Esophagus (tissue), 2 donors: ENCODE measurements at regions not wholly inside any gene's neighbourhood (a gene's known extent, or its start where the extent isn't known, plus 50 kb on each side); places are given as distances from the start of the nearest gene placed in this dataset.

Experiments used
- H3K27ac ChIP-seq, 2 donors: one replicate each; pipeline ENCODE4 v1.5.1; 2013; ENCODE audit warnings: low read depth in 2 of 2, mild to moderate bottlenecking in 2 of 2, inconsistent platforms in 1 of 2, low read length in 1 of 2, moderate library complexity in 1 of 2
- H3K27me3 ChIP-seq, 2 donors: one replicate each; pipeline ENCODE4 v1.6.1; 2013; ENCODE audit warnings: low read length in 2 of 2, control low read depth in 1 of 2, mild to moderate bottlenecking in 1 of 2; ENCODE audit not compliant: insufficient read depth in 2 of 2, control insufficient read depth in 1 of 2
- H3K36me3 ChIP-seq, 2 donors: one replicate each; pipeline ENCODE4 v1.6.1; 2013; ENCODE audit warnings: low read length in 1 of 2; ENCODE audit not compliant: control insufficient read depth in 2 of 2, insufficient read depth in 2 of 2
- H3K4me1 ChIP-seq, 2 donors: one replicate each; pipeline ENCODE4 v1.6.1; 2013; ENCODE audit warnings: low read length in 1 of 2; ENCODE audit not compliant: control insufficient read depth in 2 of 2, insufficient read depth in 2 of 2
- H3K4me3 ChIP-seq, 2 donors: one replicate each; pipeline ENCODE4 v1.5.1; 2013; ENCODE audit warnings: low read length in 2 of 2, mild to moderate bottlenecking in 2 of 2, low read depth in 1 of 2, moderate library complexity in 1 of 2
- H3K9me3 ChIP-seq, 2 donors: one replicate each; pipeline ENCODE4 v1.6.1; 2013; ENCODE audit warnings: mild to moderate bottlenecking in 2 of 2, low read depth in 1 of 2, low read length in 1 of 2, moderate library complexity in 1 of 2; ENCODE audit not compliant: control insufficient read depth in 2 of 2, insufficient read depth in 1 of 2
- WGBS, 2 donors: extraction: QIAGEN DNeasy Blood & Tissue Kit; methylation state at CpG; one replicate each; pipeline ENCODE4 v1.1.7; 2013; 5-methylcytosine and 5-hydroxymethylcytosine counted together
- donor health status: healthy with polysubstance abuse.
- donor health status: Bipolar disorder and iron deficiency.

DNA sequence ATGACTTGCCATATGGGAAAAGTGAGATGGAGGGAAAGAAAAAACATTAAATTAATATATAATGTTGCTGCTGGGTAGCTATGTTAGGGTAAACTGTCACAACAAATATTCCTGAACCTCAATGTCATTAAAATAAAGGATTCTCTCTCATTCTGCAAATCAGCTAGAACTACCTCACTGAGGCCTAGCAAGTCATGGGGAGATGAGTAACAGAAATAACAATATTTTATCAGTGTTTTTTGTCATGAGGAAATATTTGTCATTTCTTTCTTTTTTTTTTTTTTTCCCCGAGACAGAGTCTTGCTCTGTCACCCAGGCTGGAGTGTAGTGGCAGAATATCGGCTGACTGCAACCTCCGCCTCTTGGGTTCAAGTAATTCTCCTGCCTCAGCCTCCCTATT lies 1282.3 kb upstream of the NRXN1 start:
- WGBS, 2 donors, result 89 to 96% methylated on average over 3 of the region's 3 CpGs
- H3K36me3 ChIP-seq, result no peaks in the 10 kb centered on the region

DNA sequence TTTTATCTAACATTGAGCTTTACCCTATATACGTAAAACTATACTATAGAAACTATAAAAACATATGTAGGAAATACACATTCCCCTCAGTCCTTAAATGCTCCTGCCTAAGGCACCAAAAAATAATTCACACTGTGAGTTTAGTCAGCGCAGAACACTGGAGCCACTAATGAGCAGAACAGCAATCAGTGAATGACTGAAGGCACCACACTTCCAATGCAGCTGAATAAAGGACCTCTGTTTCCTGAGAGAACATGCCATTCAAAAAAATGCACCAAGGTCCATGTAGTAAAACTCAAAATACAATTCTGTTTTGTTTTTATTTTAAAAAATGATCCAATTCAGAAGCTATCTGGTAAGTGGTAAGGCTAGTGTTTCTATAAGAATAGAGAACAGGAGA lies 1280.6 kb upstream of the NRXN1 start:
- H3K36me3 ChIP-seq, result no peaks in the 10 kb centered on the region
- no peak overlapping the region for H3K4me3 ChIP-seq
- H3K27me3 ChIP-seq, result no peaks in the 10 kb centered on the region
- WGBS, 2 donors, result 87 to 88% methylated on average over 2 of the region's 2 CpGs
- peaks cover 0 to 2% of the 10 kb centered on the region in 2 donors for H3K9me3 ChIP-seq
- no peaks in the 10 kb centered on the region for H3K4me1 ChIP-seq
- H3K27ac ChIP-seq, result no peak overlapping the region

More for the DNA sequence above, 1282.3 kb upstream of the NRXN1 start:
- Histone ChIP-seq H3K27me3 (no peaks in the 10 kb centered on the region), H3K4me1 (no peaks in the 10 kb centered on the region), H3K4me3 (no peak overlapping the region), H3K9me3 (peaks cover 0 to 2% of the 10 kb centered on the region in 2 donors), H3K27ac (no peak overlapping the region)

DNA sequence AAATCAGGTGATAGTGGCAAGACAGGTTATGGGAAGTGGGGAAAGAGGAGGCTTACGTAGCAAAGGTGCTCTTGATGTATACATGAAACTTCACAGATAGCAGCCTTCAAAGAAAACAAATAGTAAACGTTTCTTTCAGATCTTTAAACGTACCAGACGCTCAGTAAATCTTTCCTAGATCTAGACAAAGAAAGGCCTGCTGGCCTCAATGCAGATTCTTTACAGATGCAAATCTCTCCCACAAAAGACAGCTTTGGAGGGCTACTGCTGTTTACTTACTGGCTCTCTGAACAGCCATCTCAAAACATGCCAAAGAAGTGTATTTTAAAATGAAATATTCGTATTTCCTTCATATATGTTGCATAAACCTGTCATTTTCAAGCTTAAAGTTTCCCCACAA lies 1279.9 kb upstream of the NRXN1 start:
- Histone ChIP-seq H3K4me1 (no peaks in the 10 kb centered on the region), H3K27ac (no peak overlapping the region), H3K4me3 (no peak overlapping the region), H3K27me3 (no peaks in the 10 kb centered on the region), H3K36me3 (no peaks in the 10 kb centered on the region), H3K9me3 (peaks cover 0 to 2% of the 10 kb centered on the region in 2 donors)
- 37 to 38% methylated on average over 5 of the region's 5 CpGs for WGBS, 2 donors

DNA sequence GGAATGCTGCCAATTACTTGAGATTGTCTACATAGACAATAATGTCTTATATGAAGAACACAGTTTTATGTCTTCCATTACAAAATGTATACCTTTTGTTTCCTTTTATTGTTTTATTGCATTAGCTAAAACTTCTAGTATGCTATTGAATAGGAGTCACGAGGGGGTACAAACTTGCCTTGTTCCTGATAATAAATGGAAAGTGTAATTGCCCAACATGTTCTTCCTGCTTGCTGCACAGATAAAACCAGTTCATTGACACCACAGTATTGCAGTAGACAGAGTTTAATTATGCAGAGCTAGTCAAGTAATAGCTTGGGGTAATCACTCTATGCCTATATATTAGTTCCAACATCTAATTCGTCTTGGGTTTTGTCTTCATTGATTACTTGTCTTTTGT lies 1276.2 kb upstream of the NRXN1 start:
- no peak overlapping the region for H3K27ac ChIP-seq
- H3K36me3 ChIP-seq, result no peaks in the 10 kb centered on the region
- no peaks in the 10 kb centered on the region for H3K4me1 ChIP-seq
- H3K4me3 ChIP-seq, result no peak overlapping the region
- WGBS, 2 donors, result 49 to 54% methylated on average over 2 of the region's 2 CpGs
- no peaks in the 10 kb centered on the region for H3K27me3 ChIP-seq
- H3K9me3 ChIP-seq, result peaks cover 3 to 7% of the 10 kb centered on the region in 2 donors

DNA sequence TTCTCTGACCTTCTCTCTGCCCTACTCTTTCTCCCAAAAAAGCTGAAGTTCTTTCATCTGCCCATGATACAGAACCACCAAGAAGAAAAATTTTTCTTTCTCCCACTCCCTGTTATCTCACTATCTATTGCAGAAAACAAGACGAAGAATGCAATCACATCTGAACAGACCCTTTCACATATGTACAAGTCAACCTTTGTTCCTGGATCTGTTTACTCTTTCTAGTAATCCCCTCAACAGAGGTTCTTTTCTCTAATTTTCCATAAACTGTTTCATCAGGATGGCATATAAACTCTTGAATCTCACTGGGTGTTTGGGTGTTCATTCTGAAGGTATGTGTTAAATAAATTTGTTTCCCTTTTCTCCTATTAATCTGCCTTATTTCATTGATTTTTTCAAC lies 1262.7 kb upstream of the NRXN1 start:
- Histone ChIP-seq H3K9me3 (no peaks in the 10 kb centered on the region), H3K27me3 (no peaks in the 10 kb centered on the region), H3K4me1 (no peaks in the 10 kb centered on the region), H3K36me3 (no peaks in the 10 kb centered on the region), H3K27ac (no peak overlapping the region), H3K4me3 (no peak overlapping the region)
- 49 to 52% methylated on average over 1 of the region's 1 CpG for WGBS, 2 donors

DNA sequence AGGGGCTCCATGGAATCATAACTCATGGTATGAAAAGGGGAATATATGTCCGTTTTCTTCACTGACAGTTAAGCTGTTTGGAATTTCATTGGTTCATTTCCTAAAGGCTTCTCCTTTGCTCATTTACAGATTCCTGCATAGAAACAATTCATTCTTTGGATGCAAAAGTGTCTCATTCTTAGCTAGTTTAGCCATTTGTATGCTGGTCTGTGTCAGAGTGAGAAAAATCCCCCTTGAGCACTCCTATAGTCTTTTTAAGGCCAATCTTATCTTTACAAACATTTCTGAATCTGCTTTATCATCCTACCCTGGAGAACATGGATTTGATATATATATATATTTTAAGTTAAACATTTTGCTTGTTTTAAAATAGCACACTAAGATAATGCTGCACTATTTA lies 1260.9 kb upstream of the NRXN1 start:
- WGBS, 2 donors, result 73 to 91% methylated on average over 1 of the region's 1 CpG
- Histone ChIP-seq H3K9me3 (no peaks in the 10 kb centered on the region), H3K36me3 (no peaks in the 10 kb centered on the region)

DNA sequence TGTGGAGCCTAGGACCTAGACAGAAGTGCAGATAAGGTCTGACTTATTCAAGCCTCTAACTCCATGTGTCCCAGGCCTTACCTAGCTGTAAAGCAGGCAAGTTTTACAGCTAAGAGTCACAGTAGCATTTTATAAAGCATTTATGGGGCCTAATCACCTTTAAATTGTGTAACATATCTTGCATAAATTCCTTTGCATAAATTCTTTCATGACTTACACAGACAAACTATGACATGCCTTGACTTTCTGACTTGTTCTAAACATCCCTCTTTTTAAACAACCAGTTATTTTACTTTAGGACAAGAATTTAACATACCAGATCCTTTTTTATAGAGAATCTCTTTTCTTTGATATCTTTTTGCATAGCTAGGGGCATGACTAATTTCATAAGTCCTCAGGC lies 1257.8 kb upstream of the NRXN1 start:
- Histone ChIP-seq H3K9me3 (no peaks in the 10 kb centered on the region), H3K27ac (no peak overlapping the region), H3K36me3 (no peaks in the 10 kb centered on the region), H3K4me1 (no peaks in the 10 kb centered on the region), H3K4me3 (no peak overlapping the region), H3K27me3 (no peaks in the 10 kb centered on the region)

More for the DNA sequence above, 1260.9 kb upstream of the NRXN1 start:
- H3K4me1 ChIP-seq, result no peaks in the 10 kb centered on the region
- no peaks in the 10 kb centered on the region for H3K27me3 ChIP-seq
- H3K27ac ChIP-seq, result no peak overlapping the region
- H3K4me3 ChIP-seq, result no peak overlapping the region

DNA sequence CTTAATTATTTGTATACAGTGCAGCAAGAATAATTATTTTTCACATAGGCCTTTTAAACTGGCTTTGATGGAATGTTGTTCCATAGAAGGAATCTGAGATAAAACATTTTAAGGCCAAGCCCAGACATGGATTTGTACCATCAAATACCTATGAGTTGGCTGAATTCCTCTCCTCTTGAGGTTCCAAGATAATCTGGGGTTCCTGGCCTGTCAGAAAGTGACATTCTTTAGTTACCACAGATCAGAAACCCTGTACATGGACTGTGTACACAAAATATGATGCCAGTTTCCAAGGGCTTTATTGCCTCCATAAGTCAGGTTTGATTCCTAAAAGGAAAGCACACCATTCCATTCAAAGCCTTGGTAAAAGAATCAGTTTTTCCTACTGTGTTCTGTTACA lies 1256.7 kb upstream of the NRXN1 start:
- H3K4me3 ChIP-seq, result no peak overlapping the region
- no peaks in the 10 kb centered on the region for H3K9me3 ChIP-seq
- H3K27ac ChIP-seq, result no peak overlapping the region
- H3K36me3 ChIP-seq, result no peaks in the 10 kb centered on the region
- H3K4me1 ChIP-seq, result no peaks in the 10 kb centered on the region
- no peaks in the 10 kb centered on the region for H3K27me3 ChIP-seq

DNA sequence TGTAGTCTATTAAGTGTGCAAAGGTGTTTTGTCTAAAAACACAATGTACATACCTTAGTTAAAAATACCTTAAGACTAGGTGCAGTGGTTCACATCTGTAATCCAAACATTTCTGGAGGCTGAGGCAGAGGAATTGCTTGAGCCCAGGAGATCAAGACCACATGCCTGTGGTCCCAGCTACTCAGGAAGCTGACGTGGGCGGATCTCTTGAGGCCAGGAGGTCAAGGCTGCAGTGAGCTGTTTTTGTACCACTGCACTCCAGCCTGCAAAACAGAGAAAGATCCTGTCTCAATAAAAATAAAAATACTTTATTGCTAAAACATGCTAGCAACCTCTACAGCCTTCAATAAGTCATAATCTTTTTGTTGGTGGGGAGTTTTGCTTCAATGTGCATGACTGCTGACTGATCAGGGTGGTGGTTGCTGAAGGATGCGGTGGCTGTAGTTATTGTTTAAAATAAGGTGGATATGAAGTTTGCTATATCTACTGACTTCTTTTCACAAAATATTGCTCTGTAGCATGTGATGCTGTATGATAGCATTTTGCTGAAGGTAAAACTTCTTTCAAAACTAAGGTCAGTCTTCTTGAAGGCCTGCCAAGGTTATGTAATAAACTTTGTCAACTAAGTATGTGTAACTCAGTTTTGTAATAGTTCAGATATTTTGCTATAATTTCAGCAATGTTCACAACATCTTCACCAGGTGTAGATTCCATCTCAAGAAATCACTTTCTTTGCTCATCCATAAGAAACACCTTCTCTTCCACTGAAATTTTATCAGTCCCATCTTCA lies 1238.0 kb upstream of the NRXN1 start:
- 72 to 74% methylated on average over 3 of the region's 3 CpGs for WGBS, 2 donors
- no peaks in the 10 kb centered on the region for H3K27me3 ChIP-seq
- H3K4me3 ChIP-seq, result no peak overlapping the region

DNA sequence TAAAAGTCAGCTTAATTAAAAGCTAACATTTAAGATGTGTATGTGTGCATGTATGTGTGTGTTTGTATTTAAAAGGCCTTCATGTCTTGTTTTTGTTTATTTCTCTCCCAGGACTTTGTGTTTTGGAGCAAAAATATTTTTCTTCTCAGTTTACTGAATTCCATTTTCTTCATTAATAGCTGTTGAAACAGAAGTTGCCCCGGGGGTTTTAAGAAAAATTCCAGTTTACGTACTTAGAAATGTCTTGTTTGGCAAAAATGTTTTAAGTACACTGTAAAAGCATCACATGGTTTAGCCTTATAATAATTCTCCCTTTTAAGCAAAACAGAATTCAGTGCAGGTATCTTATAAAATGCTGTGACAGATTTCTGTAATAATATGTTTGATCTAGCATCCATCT lies 1233.0 kb upstream of the NRXN1 start:
- no peaks in the 10 kb centered on the region for H3K9me3 ChIP-seq
- H3K27me3 ChIP-seq, result no peaks in the 10 kb centered on the region
- H3K27ac ChIP-seq, result no peak overlapping the region
- WGBS, 2 donors, result 77 to 83% methylated on average over 2 of the region's 2 CpGs
- no peaks in the 10 kb centered on the region for H3K36me3 ChIP-seq
- H3K4me3 ChIP-seq, result no peak overlapping the region
- H3K4me1 ChIP-seq, result no peaks in the 10 kb centered on the region

More for the DNA sequence above, 1238.0 kb upstream of the NRXN1 start:
- no peak overlapping the region for H3K27ac ChIP-seq
- H3K4me1 ChIP-seq, result no peaks in the 10 kb centered on the region
- H3K9me3 ChIP-seq, result peaks cover 2 to 3% of the 10 kb centered on the region in 2 donors
- H3K36me3 ChIP-seq, result no peaks in the 10 kb centered on the region
